NOMO-1 treated with dmso at 0.1 percent for 144 hours (cell line): ENCODE measurements at regions not wholly inside any gene's neighbourhood (a gene's known extent, or its start where the extent isn't known, plus 50 kb on each side); places are given as distances from the start of the nearest gene placed in this dataset.

ENCODE experiments used
- DNase-seq: peaks from one replicate; lab custom pipeline; 2025; ENCODE audit not compliant: unreplicated experiment; lab: John Stamatoyannopoulos, UW

DNA sequence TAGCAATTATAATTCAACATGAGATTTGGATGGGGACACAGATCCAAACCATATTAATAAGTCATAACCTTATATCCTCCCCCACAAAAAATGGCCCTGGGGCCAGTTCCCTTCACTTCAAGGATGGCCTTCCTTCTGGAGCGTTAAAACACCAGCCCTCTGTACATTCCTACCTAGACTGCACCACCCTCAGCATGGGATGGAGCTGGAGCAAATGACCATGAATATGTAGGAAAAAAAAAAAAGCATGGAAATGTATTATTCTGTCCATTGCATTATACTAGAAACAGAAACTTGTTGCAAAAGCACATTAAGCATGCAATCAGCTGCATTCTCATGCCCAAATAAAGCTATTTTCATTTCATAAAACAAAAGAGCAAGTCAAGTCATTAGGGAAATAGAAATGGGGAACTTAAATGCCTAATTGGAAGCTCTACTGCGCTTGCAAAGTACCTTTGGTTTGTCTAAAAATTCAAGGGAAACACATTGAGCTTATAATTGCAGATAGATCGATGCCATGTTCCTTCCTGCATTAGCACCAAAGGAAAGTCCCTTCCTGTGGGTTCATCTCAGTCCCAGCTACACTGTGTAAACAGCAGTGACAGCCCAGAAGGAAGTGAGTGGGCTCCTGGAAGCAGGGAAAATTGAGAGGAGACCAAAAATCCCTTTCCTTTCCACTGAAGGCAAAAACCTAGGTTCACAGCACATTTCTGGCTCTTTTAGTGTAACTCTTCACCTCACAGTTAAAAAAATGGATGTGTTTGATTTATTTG, 252.0 kb upstream of the KLHL29 start:
- no peak for DNase-seq

DNA sequence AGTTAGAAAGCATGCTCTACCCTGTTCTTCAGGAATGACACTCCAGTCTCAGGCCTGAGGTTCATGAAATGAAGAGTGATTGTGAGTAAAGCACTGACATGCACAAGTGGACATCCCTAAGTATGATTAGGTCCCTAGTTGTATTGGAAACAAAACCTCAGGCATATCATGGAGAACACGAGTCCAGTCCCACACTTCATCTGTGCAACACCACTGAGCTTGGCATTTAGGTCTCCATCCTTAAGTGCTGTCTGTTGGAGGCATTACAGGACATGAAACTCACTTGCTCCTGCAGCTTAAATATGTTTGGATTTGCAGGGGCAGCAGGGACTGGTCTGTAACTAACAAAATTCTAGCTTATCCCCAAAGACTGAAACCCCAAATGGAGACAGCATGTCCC, 250.3 kb upstream of the KLHL29 start:
- no peak for DNase-seq

GRCh38 chr2:23135481-23136100, 249.4 kb upstream of the KLHL29 start:
- no peak for DNase-seq

- no peak for DNase-seq
Observed at GRCh38 chr2:23137166-23137565, 247.8 kb upstream of the KLHL29 start.

- no peak for DNase-seq
Observed at GRCh38 chr2:23138701-23139100, 246.3 kb upstream of the KLHL29 start.

DNA sequence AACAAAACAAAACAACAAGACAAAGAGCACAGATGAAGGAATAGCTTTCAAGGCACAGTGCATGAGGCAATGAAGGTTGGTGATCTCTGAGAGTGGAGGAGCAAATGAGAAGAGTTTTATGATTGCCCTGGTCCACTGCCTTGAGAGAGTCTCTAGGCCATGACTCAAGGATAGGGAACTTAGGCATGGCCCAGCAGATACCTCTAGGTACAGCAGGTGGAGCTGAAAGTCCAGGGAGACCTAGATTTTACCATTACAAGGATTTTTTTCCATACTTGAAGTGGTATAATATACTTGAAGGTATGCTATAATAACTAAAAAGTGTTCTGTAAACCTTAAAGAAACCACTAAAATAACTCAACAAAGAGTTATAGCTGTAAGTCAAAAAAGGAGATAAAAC, 239.5 kb upstream of the KLHL29 start:
- no peak for DNase-seq

- DNase-seq: no peak
Observed at GRCh38 chr2:23146011-23146410, 239.0 kb upstream of the KLHL29 start.

DNA sequence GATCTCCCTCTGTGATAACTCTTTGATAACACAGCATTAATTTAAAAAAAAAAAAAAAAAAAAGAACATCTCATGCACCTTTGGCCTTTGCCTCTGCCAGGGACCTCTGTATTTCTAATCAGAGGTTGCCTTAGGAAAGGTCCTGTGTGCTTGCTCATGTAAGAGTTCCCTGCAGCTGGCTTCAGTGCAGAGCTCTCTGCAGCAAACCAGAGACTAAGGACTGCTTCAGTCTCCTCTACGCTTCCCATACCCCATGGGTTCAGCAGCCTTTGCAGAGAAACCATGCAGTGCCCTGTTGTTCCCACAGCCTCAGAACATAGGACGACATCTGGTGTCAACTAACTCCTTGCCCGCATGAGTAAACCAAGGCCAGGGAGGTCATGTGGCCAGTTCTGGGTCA, 236.6 kb upstream of the KLHL29 start:
- no peak for DNase-seq

DNA sequence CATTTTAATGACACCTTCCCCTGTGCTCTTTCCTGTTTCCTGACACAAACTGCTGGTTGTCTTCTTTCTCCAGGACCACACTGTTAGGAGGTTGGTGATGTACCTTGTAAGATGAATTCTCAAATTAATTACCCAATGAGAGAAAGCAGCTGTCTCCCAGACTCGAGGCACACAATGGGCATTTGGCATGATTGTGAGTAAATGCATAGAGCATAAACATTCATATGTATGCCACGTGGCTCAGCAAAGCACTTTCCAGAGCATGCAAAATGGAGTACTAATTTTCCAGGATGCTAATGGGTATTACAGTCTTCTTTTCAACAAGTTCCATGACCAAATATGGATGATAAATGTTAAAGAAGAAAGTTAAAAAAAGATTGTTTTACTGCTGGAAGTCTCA, 235.2 kb upstream of the KLHL29 start:
- no peak for DNase-seq

DNA sequence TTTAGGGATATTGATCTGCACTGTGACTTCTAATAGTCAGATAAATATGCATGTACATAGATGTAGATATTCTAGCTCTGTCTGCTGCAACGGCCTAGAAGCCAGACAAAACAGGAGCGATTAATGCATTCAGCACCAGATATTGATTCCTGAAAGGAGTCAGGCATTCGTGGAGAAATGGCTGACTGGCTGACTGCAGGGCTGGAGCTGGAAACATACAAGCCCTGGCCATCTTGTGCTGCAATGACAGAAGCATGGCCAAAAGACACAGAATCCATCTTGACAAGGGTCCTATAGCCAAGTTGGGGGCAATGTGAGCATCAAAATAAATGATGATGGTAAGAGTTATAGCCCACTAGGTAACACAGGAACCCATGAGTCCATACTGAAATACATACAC, 231.5 kb upstream of the KLHL29 start:
- no peak for DNase-seq

GRCh38 chr2:23155022-23155421, 230.0 kb upstream of the KLHL29 start:
- DNase-seq: no peak

DNA sequence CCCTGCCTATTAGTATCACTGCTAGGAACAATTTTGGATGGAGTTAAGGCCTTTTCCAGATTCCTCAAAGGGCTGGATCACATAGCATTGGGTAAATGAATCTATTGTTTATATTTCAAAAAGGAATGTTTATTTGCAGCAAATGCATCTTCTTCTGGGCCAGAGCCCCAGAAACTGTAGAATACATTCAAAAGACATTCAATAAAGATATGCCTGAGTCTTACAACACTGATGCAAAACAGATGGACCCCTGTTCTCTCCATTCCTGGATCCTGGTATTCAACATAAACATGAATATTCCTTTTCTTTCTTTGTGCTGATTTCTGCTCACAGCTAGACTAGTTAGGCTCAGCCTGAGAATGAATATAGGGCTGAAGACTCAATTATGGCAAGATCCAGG, 227.2 kb upstream of the KLHL29 start:
- DNase-seq: no peak

- no peak for DNase-seq
Observed at GRCh38 chr2:23158306-23158705, 226.7 kb upstream of the KLHL29 start.

GRCh38 chr2:23159746-23160405, 225.1 kb upstream of the KLHL29 start:
- no peak for DNase-seq

- no peak for DNase-seq
Observed at GRCh38 chr2:23164173-23164572, 220.8 kb upstream of the KLHL29 start.

GRCh38 chr2:23169896-23170295, 215.1 kb upstream of the KLHL29 start:
- no peak for DNase-seq

DNA sequence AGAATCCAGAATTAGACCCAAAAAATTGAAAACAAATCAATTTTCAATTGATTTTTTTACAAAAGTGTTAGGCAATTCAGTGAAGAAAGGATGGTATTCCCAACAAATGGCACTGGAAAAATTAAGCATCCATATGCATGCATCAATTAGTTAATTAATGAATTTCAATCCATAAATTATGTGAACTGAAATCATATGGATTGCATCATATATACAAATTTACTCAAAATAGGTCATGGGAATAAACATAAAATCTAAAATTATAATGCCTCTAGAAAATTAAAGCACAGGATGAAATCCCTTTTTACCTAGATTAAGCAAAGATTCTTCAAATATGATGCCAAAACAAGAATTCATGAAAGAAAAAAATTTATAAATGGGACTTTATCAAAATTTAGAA, 213.9 kb upstream of the KLHL29 start:
- DNase-seq: no peak

- DNase-seq: no peak
Observed at GRCh38 chr2:23178396-23178795, 206.6 kb upstream of the KLHL29 start.

DNA sequence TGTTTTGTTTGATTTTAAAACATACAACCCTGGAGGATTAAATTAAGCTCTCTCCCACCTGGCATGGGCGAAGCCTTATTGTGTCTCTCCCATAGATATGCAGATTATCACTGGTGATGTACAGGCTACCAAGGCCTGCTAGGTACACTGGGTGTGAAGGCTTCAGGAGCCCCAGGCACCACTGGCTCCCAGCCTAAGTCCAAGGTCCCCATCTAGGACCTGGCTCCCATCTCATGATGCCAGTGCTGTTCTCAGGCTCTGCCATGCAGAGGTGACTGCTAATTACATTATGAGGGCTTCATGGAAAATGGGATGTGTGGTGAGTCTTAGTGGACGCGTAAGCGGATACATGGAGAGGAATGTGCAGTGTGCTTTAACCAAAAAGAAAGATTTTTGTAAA, 201.2 kb upstream of the KLHL29 start:
- no peak for DNase-seq

DNA sequence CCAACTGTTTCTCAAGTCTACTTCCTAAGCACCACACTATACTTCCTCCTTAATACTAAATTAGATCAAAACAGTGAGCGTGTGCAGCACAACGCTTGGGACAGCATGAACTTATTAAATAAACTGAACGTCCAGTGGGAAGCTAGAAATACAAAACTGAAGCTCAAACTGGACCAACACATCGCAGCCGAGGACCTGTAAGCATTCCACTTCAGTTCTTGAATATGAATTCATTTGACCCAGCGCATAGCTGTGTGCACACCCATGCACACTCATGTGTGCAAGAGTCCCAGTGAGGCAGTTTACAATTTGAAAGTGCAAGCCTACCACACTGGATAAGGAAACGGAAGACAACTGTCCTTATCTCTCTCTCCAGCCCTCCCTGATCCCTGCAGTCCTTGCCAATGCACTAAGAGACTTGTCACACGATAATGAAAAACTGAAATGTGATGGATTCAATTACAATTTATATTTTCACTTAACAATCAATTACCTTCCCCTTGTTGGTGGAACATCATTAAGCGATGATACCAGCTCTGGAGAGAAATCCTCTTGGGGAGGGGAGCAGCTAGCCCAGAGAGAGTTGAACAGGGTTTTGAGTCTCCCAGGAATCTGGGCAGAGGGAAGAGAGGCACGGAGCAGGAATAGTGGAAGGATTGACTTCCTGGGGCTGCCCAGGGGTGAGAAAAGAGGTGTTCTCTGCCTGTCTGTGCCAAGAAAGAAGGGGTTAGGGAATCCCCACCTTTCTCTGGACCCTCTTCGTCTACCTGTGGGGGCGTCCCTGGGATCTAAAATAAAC, 186.5 kb upstream of the KLHL29 start:
- no peak for DNase-seq

DNA sequence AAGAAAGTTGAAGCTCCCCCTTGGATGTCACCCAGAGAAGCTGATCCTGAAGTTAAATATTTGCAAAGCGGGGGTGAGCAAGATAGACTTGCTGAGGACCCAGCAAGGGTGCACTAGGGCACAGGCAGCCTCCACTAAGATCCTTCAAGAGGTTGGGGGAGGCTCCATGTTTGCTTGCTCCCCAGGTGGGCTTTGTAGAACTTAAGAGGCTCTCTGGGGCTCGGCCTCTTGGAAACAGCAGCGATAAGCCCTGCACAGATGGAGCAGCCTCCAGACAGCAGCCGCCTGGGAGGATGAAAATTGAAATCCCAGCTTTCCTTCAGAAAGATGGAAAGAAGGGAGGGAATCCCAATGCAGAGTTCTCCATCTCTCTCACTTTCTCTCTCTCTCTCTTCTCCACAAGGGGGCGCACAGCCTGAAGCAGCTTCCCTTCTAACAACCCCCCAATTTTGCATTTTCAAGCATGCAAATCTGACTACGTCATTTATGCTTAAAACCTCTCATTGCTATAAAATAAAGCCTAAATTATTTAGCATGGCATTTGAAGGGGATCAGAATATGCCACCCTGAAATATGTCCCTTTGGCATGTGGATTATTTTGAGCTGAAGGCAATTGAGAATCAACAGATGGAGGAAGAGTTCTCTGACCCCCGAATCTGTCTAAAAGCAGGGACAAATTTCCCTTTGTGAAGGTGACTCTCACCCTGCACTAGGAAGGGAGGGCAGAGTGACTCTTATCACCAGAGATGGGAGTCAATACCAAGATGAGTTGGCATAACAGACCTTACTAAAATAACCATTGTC, 185.7 kb upstream of the KLHL29 start:
- DNase-seq: no peak
